CD4-positive, CD25-positive, alpha-beta regulatory T cell (primary cell): ENCODE measurements at regions not wholly inside any gene's neighbourhood (a gene's known extent, or its start where the extent isn't known, plus 50 kb on each side); places are given as distances from the start of the nearest gene placed in this dataset.

Experiments used
- ATAC-seq, 2 donors: fragments of 150-1000 bp; cut with Tn5 transposase; one replicate each; pipeline ENCODE4 v1.10.0; 2021; ENCODE audit warnings: low read depth in 2 of 2, moderate number of reproducible peaks in 2 of 2, moderate library complexity in 1 of 2
- DNase-seq, 3 donors: peaks; one replicate each; pipeline versions ENCODE4 v3.0.0 to v3.0.0-alpha.2; 2012 to 2022; ENCODE audit warnings: mixed read lengths in 1 of 3
- H3K27ac ChIP-seq: one replicate; pipeline ENCODE4 v1.7.0; 2013; ENCODE audit warnings: mild to moderate bottlenecking, low read length; ENCODE audit not compliant: insufficient read depth, poor library complexity, severe bottlenecking
- H3K27me3 ChIP-seq: one replicate; pipeline ENCODE4 v1.7.0; 2013; ENCODE audit warnings: low read length; ENCODE audit not compliant: control insufficient read depth, insufficient read depth
- H3K36me3 ChIP-seq: one replicate; pipeline ENCODE4 v1.7.0; 2013; ENCODE audit warnings: mild to moderate bottlenecking, low read length, moderate library complexity; ENCODE audit not compliant: control insufficient read depth, insufficient read depth
- H3K4me1 ChIP-seq: 2 replicates; pipeline ENCODE4 v1.7.0; 2013; ENCODE audit warnings: mild to moderate bottlenecking, low read length; ENCODE audit not compliant: insufficient read depth, control insufficient read depth, poor library complexity, severe bottlenecking
- H3K4me3 ChIP-seq: one replicate; pipeline ENCODE4 v1.7.0; 2013; ENCODE audit warnings: low read depth, mild to moderate bottlenecking, low read length, moderate library complexity
- H3K9me3 ChIP-seq, 2 experiments: 1 replicate in 1 of 2; 2 replicates in 1 of 2; pipeline ENCODE4 v1.7.0; 2013; ENCODE audit warnings: low read length in 2 of 2, mild to moderate bottlenecking in 1 of 2, moderate library complexity in 1 of 2; ENCODE audit not compliant: control insufficient read depth in 2 of 2
- H3K27ac Mint-ChIP-seq, 3 donors: one replicate each; pipeline ENCODE4 v1.8.0; 2020 to 2022; ENCODE audit warnings: mild to moderate bottlenecking in 3 of 3, mixed read lengths in 3 of 3, moderate library complexity in 2 of 3
- H3K27me3 Mint-ChIP-seq: one replicate; pipeline ENCODE4 v1.8.0; 2022; ENCODE audit warnings: mild to moderate bottlenecking, mixed read lengths
- H3K36me3 Mint-ChIP-seq: one replicate; pipeline ENCODE4 v1.8.0; 2020; ENCODE audit warnings: mixed read lengths
- H3K4me1 Mint-ChIP-seq, 4 donors: one replicate each; pipeline ENCODE4 v1.8.0; 2020 to 2022; ENCODE audit warnings: mixed read lengths in 4 of 4, mild to moderate bottlenecking in 1 of 4
- H3K4me3 Mint-ChIP-seq, 4 donors: one replicate each; pipeline ENCODE4 v1.8.0; 2020 to 2022; ENCODE audit warnings: mild to moderate bottlenecking in 4 of 4, mixed read lengths in 4 of 4, moderate library complexity in 3 of 4
- H3K9me3 Mint-ChIP-seq, 7 donors: one replicate each; pipeline ENCODE4 v1.8.0; 2020 to 2022; ENCODE audit warnings: mixed read lengths in 7 of 7, mild to moderate bottlenecking in 3 of 7, moderate library complexity in 2 of 7

GRCh38 chr6:117142995-117143394 is 122.4 kb upstream of the VGLL2 start:
- no peaks in the 10 kb centered on the region for H3K4me1 Mint-ChIP-seq
- H3K4me3 Mint-ChIP-seq, result no peak overlapping the region
- H3K9me3 Mint-ChIP-seq, result peaks cover 0 to 12% (median 7%) of the 10 kb centered on the region in 7 donors
- ATAC-seq (no peak), DNase-seq (no peak)
- no peaks in the 10 kb centered on the region for H3K36me3 Mint-ChIP-seq
- H3K27me3 Mint-ChIP-seq, result no peaks in the 10 kb centered on the region
- peaks cover 0 to 4% of the 10 kb centered on the region in 2 experiments for H3K9me3 ChIP-seq
- no peak overlapping the region for H3K4me3 ChIP-seq
- H3K36me3 ChIP-seq, result no peaks in the 10 kb centered on the region
- H3K27ac Mint-ChIP-seq, result no peak overlapping the region
- H3K27me3 ChIP-seq, result no peaks in the 10 kb centered on the region
- H3K27ac ChIP-seq, result no peak overlapping the region
- no peaks in the 10 kb centered on the region for H3K4me1 ChIP-seq

- Mint-ChIP-seq H3K36me3 (no peaks in the 10 kb centered on the region), H3K27me3 (no peaks in the 10 kb centered on the region), H3K9me3 (peaks cover 0 to 12% (median 7%) of the 10 kb centered on the region in 7 donors), H3K4me3 (no peak overlapping the region), H3K27ac (no peak overlapping the region), H3K4me1 (no peaks in the 10 kb centered on the region)
- no peak overlapping the region for H3K4me3 ChIP-seq
- H3K27me3 ChIP-seq, result no peaks in the 10 kb centered on the region
- no peak overlapping the region for H3K27ac ChIP-seq
- DNase-seq, result no peak
- peaks cover 0 to 4% of the 10 kb centered on the region in 2 experiments for H3K9me3 ChIP-seq
- no peak for ATAC-seq
- H3K4me1 ChIP-seq, result no peaks in the 10 kb centered on the region
- H3K36me3 ChIP-seq, result no peaks in the 10 kb centered on the region
These were observed 121.7 kb upstream of the VGLL2 start for GRCh38 chr6:117143647-117144046.

DNA sequence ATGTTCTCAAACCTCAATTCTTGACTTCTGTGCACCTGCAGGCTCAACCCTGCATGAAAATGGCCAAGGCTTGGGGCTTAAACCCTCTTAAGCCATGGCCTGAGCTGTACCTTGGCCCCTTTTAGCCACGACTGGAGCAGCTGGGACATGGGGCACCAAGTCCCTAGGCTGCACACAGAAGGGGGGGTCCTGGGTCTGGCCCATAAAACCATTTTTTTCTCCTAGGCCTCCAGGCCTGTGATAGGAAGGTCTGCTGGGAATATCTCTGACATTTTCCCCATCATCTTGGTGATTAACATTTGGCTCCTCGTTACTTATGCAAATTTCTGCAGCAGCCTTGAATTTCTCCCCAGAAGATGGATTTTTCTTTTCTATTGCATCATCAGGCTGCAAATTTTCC is 119.4 kb upstream of the VGLL2 start:
- H3K9me3 ChIP-seq, result peaks cover 0 to 4% of the 10 kb centered on the region in 2 experiments
- peaks cover 3 to 14% (median 7%) of the 10 kb centered on the region in 7 donors for H3K9me3 Mint-ChIP-seq
- no peaks in the 10 kb centered on the region for H3K36me3 ChIP-seq
- H3K27ac ChIP-seq, result no peak overlapping the region
- no peak overlapping the region for H3K4me3 ChIP-seq
- no peaks in the 10 kb centered on the region for H3K27me3 Mint-ChIP-seq
- H3K4me1 Mint-ChIP-seq, result no peaks in the 10 kb centered on the region
- ATAC-seq, result no peak
- no peak for DNase-seq
- H3K27me3 ChIP-seq, result no peaks in the 10 kb centered on the region
- H3K4me3 Mint-ChIP-seq, result no peak overlapping the region
- H3K4me1 ChIP-seq, result no peaks in the 10 kb centered on the region
- no peaks in the 10 kb centered on the region for H3K36me3 Mint-ChIP-seq
- H3K27ac Mint-ChIP-seq, result no peak overlapping the region

- Histone ChIP-seq H3K27ac (no peak overlapping the region), H3K36me3 (no peaks in the 10 kb centered on the region), H3K9me3 (peaks cover 0 to 4% of the 10 kb centered on the region in 2 experiments), H3K4me1 (no peaks in the 10 kb centered on the region), H3K27me3 (no peaks in the 10 kb centered on the region), H3K4me3 (no peak overlapping the region)
- H3K27ac Mint-ChIP-seq, result no peak overlapping the region
- no peaks in the 10 kb centered on the region for H3K36me3 Mint-ChIP-seq
- no peak for DNase-seq
- H3K4me1 Mint-ChIP-seq, result no peaks in the 10 kb centered on the region
- no peak overlapping the region for H3K4me3 Mint-ChIP-seq
- no peak for ATAC-seq
- no peaks in the 10 kb centered on the region for H3K27me3 Mint-ChIP-seq
- H3K9me3 Mint-ChIP-seq, result peaks cover 3 to 19% (median 6%) of the 10 kb centered on the region in 7 donors
These were observed 116.0 kb upstream of the VGLL2 start for GRCh38 chr6:117149324-117149723.

DNA sequence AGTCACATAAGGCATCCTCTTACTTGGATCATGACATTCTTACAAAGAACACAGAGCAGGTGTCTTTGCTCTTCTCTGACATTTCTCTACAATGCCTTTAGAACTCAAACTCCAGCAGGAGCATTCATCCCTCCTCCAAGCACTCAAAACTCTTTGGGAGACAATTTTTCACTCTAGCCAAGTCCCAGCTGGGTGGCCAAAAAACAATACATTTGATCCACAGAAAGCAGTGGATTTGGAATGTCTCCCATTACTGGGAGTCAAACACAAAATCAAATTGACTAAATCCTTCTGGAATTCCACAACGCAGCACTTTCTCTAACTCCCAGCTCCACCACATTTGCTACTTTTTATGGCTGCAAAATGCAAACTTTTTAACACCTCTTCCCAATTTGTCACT is 108.6 kb upstream of the VGLL2 start:
- ATAC-seq (no peak), DNase-seq (no peak)
- no peaks in the 10 kb centered on the region for H3K4me1 ChIP-seq
- no peaks in the 10 kb centered on the region for H3K4me1 Mint-ChIP-seq
- no peaks in the 10 kb centered on the region for H3K36me3 Mint-ChIP-seq
- H3K4me3 ChIP-seq, result no peak overlapping the region
- no peak overlapping the region for H3K4me3 Mint-ChIP-seq
- no peaks in the 10 kb centered on the region for H3K36me3 ChIP-seq
- H3K27me3 Mint-ChIP-seq, result no peaks in the 10 kb centered on the region
- no peaks in the 10 kb centered on the region for H3K27me3 ChIP-seq
- no peaks in the 10 kb centered on the region for H3K9me3 ChIP-seq
- H3K27ac Mint-ChIP-seq, result no peak overlapping the region
- H3K9me3 Mint-ChIP-seq, result peaks cover 0 to 9% (median 0%) of the 10 kb centered on the region in 7 donors
- H3K27ac ChIP-seq, result no peak overlapping the region

- Histone ChIP-seq H3K9me3 (no peaks in the 10 kb centered on the region), H3K4me1 (no peaks in the 10 kb centered on the region), H3K4me3 (no peak overlapping the region), H3K27me3 (no peaks in the 10 kb centered on the region), H3K36me3 (no peaks in the 10 kb centered on the region), H3K27ac (no peak overlapping the region)
- Mint-ChIP-seq H3K36me3 (no peaks in the 10 kb centered on the region), H3K9me3 (peaks cover 0 to 5% (median 0%) of the 10 kb centered on the region in 7 donors), H3K27me3 (no peaks in the 10 kb centered on the region), H3K27ac (no peak overlapping the region), H3K4me3 (no peak overlapping the region), H3K4me1 (no peaks in the 10 kb centered on the region)
- DNase-seq (no peak), ATAC-seq (no peak)
These were observed 107.9 kb upstream of the VGLL2 start for GRCh38 chr6:117157448-117157847.

DNA sequence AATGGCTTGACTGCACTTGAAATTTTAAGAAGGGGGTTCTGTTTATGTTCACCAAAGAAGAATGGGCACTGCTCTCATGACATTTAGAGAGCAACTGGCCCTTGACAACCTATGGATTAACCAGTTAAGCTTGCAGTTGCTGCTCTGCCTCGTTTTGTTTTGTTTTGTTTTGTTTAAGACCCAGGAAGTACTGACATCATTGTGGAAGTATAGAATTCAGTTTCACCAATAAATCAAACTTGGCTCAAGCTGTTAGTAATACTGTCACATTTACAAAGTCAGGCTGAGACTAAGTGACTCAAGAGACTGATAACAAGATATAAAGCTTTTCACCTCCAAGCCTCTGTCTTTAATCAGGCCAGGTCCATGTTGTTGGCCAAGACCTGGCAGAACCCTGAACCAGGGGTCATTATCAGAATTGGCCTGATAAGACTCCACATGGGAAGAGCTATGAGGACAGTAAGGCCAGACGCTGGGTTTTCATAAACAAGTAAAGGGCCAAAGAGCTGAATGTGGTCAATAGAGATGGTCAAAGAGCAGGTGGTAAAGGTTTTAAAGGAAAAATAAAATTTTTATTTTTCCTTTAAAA is 99.4 kb upstream of the VGLL2 start:
- Mint-ChIP-seq H3K27ac (no peak overlapping the region), H3K4me1 (no peaks in the 10 kb centered on the region), H3K4me3 (no peak overlapping the region), H3K27me3 (no peaks in the 10 kb centered on the region), H3K36me3 (no peaks in the 10 kb centered on the region), H3K9me3 (peaks cover 0 to 6% (median 2%) of the 10 kb centered on the region in 7 donors)
- no peak for ATAC-seq
- H3K9me3 ChIP-seq, result no peaks in the 10 kb centered on the region
- H3K36me3 ChIP-seq, result no peaks in the 10 kb centered on the region
- no peak overlapping the region for H3K27ac ChIP-seq
- no peak for DNase-seq
- H3K4me3 ChIP-seq, result no peak overlapping the region
- H3K4me1 ChIP-seq, result no peaks in the 10 kb centered on the region
- H3K27me3 ChIP-seq, result no peaks in the 10 kb centered on the region

DNA sequence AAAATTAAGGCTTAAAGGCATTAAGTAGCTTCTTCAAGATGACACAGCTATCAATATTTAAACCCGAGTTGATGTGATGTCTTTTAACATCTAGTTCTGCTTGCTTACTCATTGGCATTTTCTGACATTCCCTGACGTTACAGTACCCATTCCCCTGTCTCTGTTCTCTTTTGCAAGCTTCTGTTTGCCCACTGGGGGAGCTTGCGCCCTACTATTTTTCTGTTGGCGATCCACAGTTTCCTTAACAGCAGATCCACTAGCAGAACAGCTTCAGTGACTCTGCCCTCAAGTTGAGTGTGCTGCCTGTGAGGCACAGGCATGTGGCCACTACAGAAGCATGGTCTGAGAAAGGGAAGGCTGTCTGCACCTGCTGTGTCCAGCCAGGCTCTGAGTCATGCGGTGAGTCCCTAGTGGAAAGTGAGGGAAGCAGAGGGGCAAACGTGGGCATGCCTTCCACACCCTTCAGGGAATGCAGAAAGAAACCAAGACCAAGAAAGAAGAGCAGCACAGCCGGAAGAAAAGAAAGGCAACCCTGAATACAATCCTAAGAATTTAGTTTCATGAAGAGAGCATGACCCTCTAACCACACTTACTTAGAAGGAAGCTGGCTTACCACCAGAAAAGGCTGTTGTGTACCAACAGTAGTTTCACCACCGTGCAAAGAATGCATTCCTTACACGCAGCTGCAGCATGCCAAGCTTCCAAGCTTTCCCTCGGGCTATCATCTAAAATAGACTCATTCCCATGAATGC is 97.7 kb upstream of the VGLL2 start:
- H3K36me3 ChIP-seq, result no peaks in the 10 kb centered on the region
- DNase-seq, result no peak
- H3K4me1 Mint-ChIP-seq, result no peaks in the 10 kb centered on the region
- H3K4me3 ChIP-seq, result no peak overlapping the region
- no peak overlapping the region for H3K27ac ChIP-seq
- no peaks in the 10 kb centered on the region for H3K4me1 ChIP-seq
- H3K9me3 ChIP-seq, result no peaks in the 10 kb centered on the region
- ATAC-seq, result no peak
- H3K9me3 Mint-ChIP-seq, result peaks cover 0 to 6% (median 2%) of the 10 kb centered on the region in 7 donors
- no peak overlapping the region for H3K27ac Mint-ChIP-seq
- no peaks in the 10 kb centered on the region for H3K36me3 Mint-ChIP-seq
- no peaks in the 10 kb centered on the region for H3K27me3 Mint-ChIP-seq
- no peak overlapping the region for H3K4me3 Mint-ChIP-seq
- H3K27me3 ChIP-seq, result no peaks in the 10 kb centered on the region
